ENCODE measurements at regions not wholly inside any gene's neighbourhood (a gene's known extent, or its start where the extent isn't known, plus 50 kb on each side); places are given as distances from the start of the nearest gene placed in this dataset.

- TF ChIP-seq ZNF592 (IDR thresholded peaks at IDR 0.05) (no peak), CCNT2 (IDR thresholded peaks at IDR 0.05; ENCODE audit: borderline replicate concordance, extremely low read depth, insufficient read length, low read depth, low read length) (peak; percentile 61), ARNT (IDR thresholded peaks at IDR 0.05) (no peak), PHB2 (IDR thresholded peaks at IDR 0.05; ENCODE audit: low read depth) (0 out of 2 replicates have a peak, but pooled peaks have one; percentile 28), ZNF77 (CRISPR knock-in tag; IDR thresholded peaks at IDR 0.05) (no peak), EHMT2 (IDR thresholded peaks at IDR 0.05) (no peak), RFX1 (IDR thresholded peaks at IDR 0.05) (no peak), PHTF2 (CRISPR knock-in tag; IDR thresholded peaks at IDR 0.05) (no peak), ZKSCAN8 (CRISPR knock-in tag; IDR thresholded peaks at IDR 0.05) (no peak), TCFL5 (CRISPR knock-in tag; conservative IDR thresholded peaks at IDR 0.05) (no peak), HNRNPLL (IDR thresholded peaks at IDR 0.05; ENCODE audit: low read depth, low read length, poor library complexity, severe bottlenecking) (no peak), HMBOX1 (IDR thresholded peaks at IDR 0.05) (no peak), ZNF224 (CRISPR knock-in tag; IDR thresholded peaks at IDR 0.05) (no peak), ZNF584 (CRISPR knock-in tag; IDR thresholded peaks at IDR 0.05; ENCODE audit: low read depth) (no peak)
- TF ChIP-seq, protein P1, sequence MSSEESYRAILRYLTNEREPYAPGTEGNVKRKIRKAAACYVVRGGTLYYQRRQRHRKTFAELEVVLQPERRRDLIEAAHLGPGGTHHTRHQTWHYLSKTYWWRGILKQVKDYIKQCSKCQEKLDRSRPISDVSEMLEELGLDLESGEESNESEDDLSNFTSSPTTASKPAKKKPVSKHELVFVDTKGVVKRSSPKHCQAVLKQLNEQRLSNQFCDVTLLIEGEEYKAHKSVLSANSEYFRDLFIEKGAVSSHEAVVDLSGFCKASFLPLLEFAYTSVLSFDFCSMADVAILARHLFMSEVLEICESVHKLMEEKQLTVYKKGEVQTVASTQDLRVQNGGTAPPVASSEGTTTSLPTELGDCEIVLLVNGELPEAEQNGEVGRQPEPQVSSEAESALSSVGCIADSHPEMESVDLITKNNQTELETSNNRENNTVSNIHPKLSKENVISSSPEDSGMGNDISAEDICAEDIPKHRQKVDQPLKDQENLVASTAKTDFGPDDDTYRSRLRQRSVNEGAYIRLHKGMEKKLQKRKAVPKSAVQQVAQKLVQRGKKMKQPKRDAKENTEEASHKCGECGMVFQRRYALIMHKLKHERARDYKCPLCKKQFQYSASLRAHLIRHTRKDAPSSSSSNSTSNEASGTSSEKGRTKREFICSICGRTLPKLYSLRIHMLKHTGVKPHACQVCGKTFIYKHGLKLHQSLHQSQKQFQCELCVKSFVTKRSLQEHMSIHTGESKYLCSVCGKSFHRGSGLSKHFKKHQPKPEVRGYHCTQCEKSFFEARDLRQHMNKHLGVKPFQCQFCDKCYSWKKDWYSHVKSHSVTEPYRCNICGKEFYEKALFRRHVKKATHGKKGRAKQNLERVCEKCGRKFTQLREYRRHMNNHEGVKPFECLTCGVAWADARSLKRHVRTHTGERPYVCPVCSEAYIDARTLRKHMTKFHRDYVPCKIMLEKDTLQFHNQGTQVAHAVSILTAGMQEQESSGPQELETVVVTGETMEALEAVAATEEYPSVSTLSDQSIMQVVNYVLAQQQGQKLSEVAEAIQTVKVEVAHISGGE (CRISPR knock-in tag; IDR thresholded peaks at IDR 0.05) = no peak
Observed at GRCh38 chr10:129033790-129034272, 433.2 kb upstream of the MGMT start (continued).

Measured in K562 (cell line).